ENCODE measurements at regions not wholly inside any gene's neighbourhood (a gene's known extent, or its start where the extent isn't known, plus 50 kb on each side); places are given as distances from the start of the nearest gene placed in this dataset.
A peak's percentile ranks its signal among the peaks of the same experiment; 100 is the strongest.

- TF ChIP-seq ZFP82 (CRISPR knock-in tag; IDR thresholded peaks at IDR 0.05; ENCODE audit: borderline replicate concordance): no peak
- TF ChIP-seq TBL1XR1 (IDR thresholded peaks at IDR 0.05; ENCODE audit: borderline replicate concordance, low read length, partially characterized antibody): peak; percentile 56
- no peak for TF ChIP-seq EHMT2 (IDR thresholded peaks at IDR 0.05; ENCODE audit: borderline replicate concordance, low read depth, low read length)
- TF ChIP-seq ZNF543 (CRISPR knock-in tag; IDR thresholded peaks at IDR 0.05): no peak
- TF ChIP-seq THAP9 (CRISPR knock-in tag; IDR thresholded peaks at IDR 0.05; ENCODE audit: borderline replicate concordance): no peak
- TF ChIP-seq ZNF501 (CRISPR knock-in tag; IDR thresholded peaks at IDR 0.05): no peak
- TF ChIP-seq ZNF878 (CRISPR knock-in tag; IDR thresholded peaks at IDR 0.05): no peak
- no peak for TF ChIP-seq SATB2 (CRISPR knock-in tag; IDR thresholded peaks at IDR 0.05)
- TF ChIP-seq ZNF563 (CRISPR knock-in tag; IDR thresholded peaks at IDR 0.05): no peak
- TF ChIP-seq GZF1 (CRISPR knock-in tag; IDR thresholded peaks at IDR 0.05): no peak
- no peak for TF ChIP-seq ZBTB40 (IDR thresholded peaks at IDR 0.05)
- no peak for TF ChIP-seq ZBTB40 (CRISPR knock-in tag; IDR thresholded peaks at IDR 0.05)
- no peak for TF ChIP-seq ZNF598 (CRISPR knock-in tag; IDR thresholded peaks at IDR 0.05; ENCODE audit: borderline replicate concordance)
Measured at GRCh38 chr14:65238456-65238855, 136.1 kb upstream of the MAX start (continued).
